Esophagus (tissue), 2 donors: ENCODE measurements at regions not wholly inside any gene's neighbourhood (a gene's known extent, or its start where the extent isn't known, plus 50 kb on each side); places are given as distances from the start of the nearest gene placed in this dataset.

Experiments used
- H3K27ac ChIP-seq, 2 donors: one replicate each; pipeline ENCODE4 v1.5.1; 2013; ENCODE audit warnings: low read depth in 2 of 2, mild to moderate bottlenecking in 2 of 2, inconsistent platforms in 1 of 2, low read length in 1 of 2, moderate library complexity in 1 of 2
- H3K27me3 ChIP-seq, 2 donors: one replicate each; pipeline ENCODE4 v1.6.1; 2013; ENCODE audit warnings: low read length in 2 of 2, control low read depth in 1 of 2, mild to moderate bottlenecking in 1 of 2; ENCODE audit not compliant: insufficient read depth in 2 of 2, control insufficient read depth in 1 of 2
- H3K36me3 ChIP-seq, 2 donors: one replicate each; pipeline ENCODE4 v1.6.1; 2013; ENCODE audit warnings: low read length in 1 of 2; ENCODE audit not compliant: control insufficient read depth in 2 of 2, insufficient read depth in 2 of 2
- H3K4me1 ChIP-seq, 2 donors: one replicate each; pipeline ENCODE4 v1.6.1; 2013; ENCODE audit warnings: low read length in 1 of 2; ENCODE audit not compliant: control insufficient read depth in 2 of 2, insufficient read depth in 2 of 2
- H3K4me3 ChIP-seq, 2 donors: one replicate each; pipeline ENCODE4 v1.5.1; 2013; ENCODE audit warnings: low read length in 2 of 2, mild to moderate bottlenecking in 2 of 2, low read depth in 1 of 2, moderate library complexity in 1 of 2
- H3K9me3 ChIP-seq, 2 donors: one replicate each; pipeline ENCODE4 v1.6.1; 2013; ENCODE audit warnings: mild to moderate bottlenecking in 2 of 2, low read depth in 1 of 2, low read length in 1 of 2, moderate library complexity in 1 of 2; ENCODE audit not compliant: control insufficient read depth in 2 of 2, insufficient read depth in 1 of 2
- WGBS, 2 donors: extraction: QIAGEN DNeasy Blood & Tissue Kit; methylation state at CpG; one replicate each; pipeline ENCODE4 v1.1.7; 2013; 5-methylcytosine and 5-hydroxymethylcytosine counted together
- donor health status: healthy with polysubstance abuse.
- donor health status: Bipolar disorder and iron deficiency.

DNA sequence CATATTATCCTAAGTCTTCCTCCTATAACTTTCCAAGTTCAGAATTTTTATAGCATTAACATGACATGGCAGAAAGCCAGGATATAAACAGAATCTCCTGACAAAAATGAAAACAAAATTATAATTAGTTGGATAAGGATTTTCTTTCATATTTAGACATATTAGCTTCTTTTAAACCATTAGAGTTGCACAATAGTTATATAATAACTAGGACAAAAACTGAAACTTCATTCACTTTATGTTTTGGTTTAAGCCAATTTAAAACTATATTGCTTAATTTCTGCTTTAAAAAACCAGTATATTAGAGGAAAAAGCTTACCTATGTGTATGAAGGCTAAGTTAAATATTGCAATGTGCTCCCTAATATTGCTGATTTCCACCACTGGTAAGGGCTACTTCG, 254.8 kb downstream of the GPD2 start:
- no peaks in the 10 kb centered on the region for H3K9me3 ChIP-seq
- no peak overlapping the region for H3K4me3 ChIP-seq
- 67 to 70% methylated on average over 1 of the region's 1 CpG for WGBS, 2 donors
- no peak overlapping the region for H3K27ac ChIP-seq
- H3K36me3 ChIP-seq, result no peaks in the 10 kb centered on the region
- H3K27me3 ChIP-seq, result no peaks in the 10 kb centered on the region
- H3K4me1 ChIP-seq, result no peaks in the 10 kb centered on the region

DNA sequence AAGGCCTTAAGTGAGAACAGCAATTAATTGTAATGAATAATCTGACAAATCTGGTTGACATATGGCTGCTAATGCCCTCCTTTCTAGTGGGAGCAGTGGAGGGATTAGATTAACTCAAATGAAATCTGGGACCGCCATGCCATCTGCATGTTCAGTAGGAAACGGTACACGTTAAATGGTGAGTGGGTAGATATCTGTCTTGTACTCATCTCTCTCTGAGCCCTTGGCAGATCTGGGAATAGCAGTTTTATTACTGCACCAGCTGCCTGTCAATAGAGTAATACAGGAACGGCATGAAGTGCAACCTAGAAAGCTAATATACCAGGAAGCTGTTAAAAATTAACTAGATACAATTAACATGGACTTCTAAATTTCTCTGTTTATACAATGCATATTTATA, 258.8 kb downstream of the GPD2 start:
- no peaks in the 10 kb centered on the region for H3K27me3 ChIP-seq
- H3K9me3 ChIP-seq, result no peaks in the 10 kb centered on the region
- no peaks in the 10 kb centered on the region for H3K36me3 ChIP-seq
- 88 to 90% methylated on average over 4 of the region's 4 CpGs for WGBS, 2 donors
- H3K4me1 ChIP-seq, result no peaks in the 10 kb centered on the region
- no peak overlapping the region for H3K27ac ChIP-seq
- H3K4me3 ChIP-seq, result no peak overlapping the region

DNA sequence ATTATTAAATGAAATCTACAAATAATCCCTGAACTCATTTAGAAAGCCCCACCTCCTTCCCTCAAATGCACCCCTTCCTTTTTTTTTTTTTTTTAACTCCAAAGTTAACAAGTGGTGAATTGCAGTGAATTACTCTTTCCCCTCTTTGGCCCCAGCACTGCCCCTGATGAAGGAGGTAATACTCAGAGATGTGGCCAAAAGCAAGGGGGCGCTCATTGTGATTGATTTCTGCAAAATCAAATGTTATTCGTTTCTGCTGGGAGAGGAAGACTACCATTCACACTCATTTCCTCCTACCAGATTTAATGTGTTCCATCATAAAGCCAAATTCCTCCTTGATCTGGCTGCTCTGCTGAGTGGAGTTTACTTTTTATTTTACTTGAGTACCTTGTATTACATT, 259.4 kb downstream of the GPD2 start:
- H3K27me3 ChIP-seq, result no peaks in the 10 kb centered on the region
- H3K4me3 ChIP-seq, result no peak overlapping the region
- H3K4me1 ChIP-seq, result no peaks in the 10 kb centered on the region
- H3K36me3 ChIP-seq, result no peaks in the 10 kb centered on the region
- no peaks in the 10 kb centered on the region for H3K9me3 ChIP-seq
- H3K27ac ChIP-seq, result no peak overlapping the region
- WGBS, 2 donors, result 73 to 76% methylated on average over 2 of the region's 2 CpGs

DNA sequence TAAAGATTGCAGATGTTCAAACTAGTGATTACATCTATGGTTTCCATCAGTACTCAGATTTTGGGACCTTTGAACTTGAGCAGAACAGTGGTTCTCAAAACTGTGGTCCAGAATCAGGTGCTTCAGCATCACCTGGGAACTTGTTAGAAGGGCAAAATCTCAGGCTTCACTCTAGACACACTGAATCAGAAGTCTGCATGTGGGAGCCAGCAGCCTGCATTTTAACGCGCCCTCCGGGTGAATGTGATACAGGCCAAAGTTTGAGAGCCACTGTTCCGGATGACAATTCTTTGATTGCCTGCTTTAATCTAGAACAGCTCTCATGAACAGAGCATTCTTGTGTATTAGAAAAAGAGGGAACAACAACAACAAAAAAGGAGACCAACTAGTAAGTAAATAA, 261.7 kb downstream of the GPD2 start:
- H3K27me3 ChIP-seq, result no peaks in the 10 kb centered on the region
- 88 to 92% methylated on average over 4 of the region's 4 CpGs for WGBS, 2 donors
- H3K4me3 ChIP-seq, result no peak overlapping the region

DNA sequence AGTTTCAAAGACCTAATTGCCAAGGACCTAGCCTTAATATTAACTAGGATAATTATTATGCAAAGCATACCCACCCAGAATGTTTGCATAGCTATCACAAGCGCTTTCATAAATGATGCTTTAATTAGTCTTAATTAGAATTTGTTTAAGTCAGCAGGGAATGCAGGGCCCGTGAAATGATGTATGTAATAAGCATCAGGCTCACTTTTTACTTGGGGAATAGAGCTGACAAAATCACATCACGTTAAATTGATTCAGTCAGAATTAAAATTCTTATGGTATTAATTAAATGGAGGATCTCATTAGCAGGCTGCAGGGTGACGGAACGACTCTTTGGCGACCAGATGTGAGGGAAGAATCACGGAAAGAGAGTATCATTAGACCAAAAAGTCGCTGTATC, 264.5 kb downstream of the GPD2 start:
- H3K9me3 ChIP-seq, result no peaks in the 10 kb centered on the region
- WGBS, 2 donors, result 78 to 81% methylated on average over 8 of the region's 8 CpGs
- no peak overlapping the region for H3K4me3 ChIP-seq

More for the DNA sequence above, 261.7 kb downstream of the GPD2 start:
- no peaks in the 10 kb centered on the region for H3K4me1 ChIP-seq
- no peaks in the 10 kb centered on the region for H3K36me3 ChIP-seq
- H3K9me3 ChIP-seq, result no peaks in the 10 kb centered on the region
- no peak overlapping the region for H3K27ac ChIP-seq

DNA sequence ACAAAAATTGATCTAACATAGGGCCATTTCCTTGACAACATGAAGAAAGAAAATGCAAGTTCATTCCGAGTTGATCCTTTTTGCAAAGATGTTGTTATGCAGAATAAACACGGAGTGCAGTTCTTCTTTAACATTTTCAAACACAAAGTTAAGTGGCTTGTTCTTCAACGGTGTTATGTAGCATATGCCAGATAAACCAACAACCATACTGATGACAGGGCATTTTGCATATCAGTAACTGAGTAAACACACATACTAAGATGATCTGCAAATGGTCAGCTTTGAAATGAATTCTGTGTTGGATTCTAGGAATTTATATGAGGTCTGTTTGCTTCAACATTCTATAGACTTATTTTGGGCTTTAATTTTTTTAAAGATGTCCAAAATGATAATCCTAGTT, 266.4 kb downstream of the GPD2 start:
- 44 to 45% methylated on average over 3 of the region's 3 CpGs for WGBS, 2 donors
- no peaks in the 10 kb centered on the region for H3K9me3 ChIP-seq
- H3K27me3 ChIP-seq, result no peaks in the 10 kb centered on the region
- H3K4me3 ChIP-seq, result no peak overlapping the region
- no peak overlapping the region for H3K27ac ChIP-seq
- H3K4me1 ChIP-seq, result no peaks in the 10 kb centered on the region
- H3K36me3 ChIP-seq, result no peaks in the 10 kb centered on the region

More for the DNA sequence above, 264.5 kb downstream of the GPD2 start:
- Histone ChIP-seq H3K27me3 (no peaks in the 10 kb centered on the region), H3K4me1 (no peaks in the 10 kb centered on the region), H3K36me3 (no peaks in the 10 kb centered on the region), H3K27ac (no peak overlapping the region)

DNA sequence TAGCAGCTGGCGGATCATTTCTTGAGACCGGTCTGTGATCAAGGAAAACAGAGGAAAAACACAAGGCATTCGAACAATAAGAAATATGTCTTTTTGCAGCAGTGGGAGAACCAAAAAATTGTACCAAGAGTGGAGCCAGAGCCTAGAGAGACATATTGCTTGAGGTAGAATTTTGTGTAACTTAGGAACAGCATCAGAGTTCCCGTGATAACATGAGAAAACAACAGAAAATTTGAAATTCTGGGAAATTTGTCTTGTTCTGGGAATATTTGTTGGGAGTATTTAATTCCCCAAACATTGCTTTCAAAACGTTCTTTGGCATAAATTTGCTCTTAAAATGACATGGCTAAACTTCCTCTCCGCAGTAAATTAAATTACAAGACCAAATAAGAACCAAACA, 267.5 kb downstream of the GPD2 start:
- Histone ChIP-seq H3K9me3 (no peaks in the 10 kb centered on the region), H3K4me1 (no peaks in the 10 kb centered on the region), H3K27me3 (no peaks in the 10 kb centered on the region), H3K36me3 (no peaks in the 10 kb centered on the region), H3K27ac (no peak overlapping the region), H3K4me3 (no peak overlapping the region)
- WGBS, 2 donors, result 72 to 74% methylated on average over 6 of the region's 6 CpGs

DNA sequence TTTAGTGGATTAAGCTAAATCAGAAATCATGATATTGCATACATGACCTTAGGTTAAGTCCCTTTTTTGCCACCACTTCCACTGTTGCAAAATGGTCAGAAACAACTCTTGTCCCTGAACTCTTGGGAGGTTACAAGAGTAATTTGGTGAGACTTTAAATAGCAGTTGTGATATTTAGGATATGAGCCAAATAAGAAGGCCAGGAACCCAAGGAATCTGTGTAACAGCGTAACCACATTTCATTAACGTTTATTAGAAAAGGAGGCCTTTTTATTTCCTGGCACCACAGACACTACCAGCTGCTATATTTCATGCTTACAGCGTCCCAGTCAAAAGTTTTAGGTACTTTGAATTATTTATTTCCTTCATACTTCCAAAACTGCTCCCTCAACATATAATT, 268.0 kb downstream of the GPD2 start:
- Histone ChIP-seq H3K27ac (no peak overlapping the region), H3K4me3 (no peak overlapping the region)
- WGBS, 2 donors, result 50 to 64% methylated on average over 3 of the region's 3 CpGs

DNA sequence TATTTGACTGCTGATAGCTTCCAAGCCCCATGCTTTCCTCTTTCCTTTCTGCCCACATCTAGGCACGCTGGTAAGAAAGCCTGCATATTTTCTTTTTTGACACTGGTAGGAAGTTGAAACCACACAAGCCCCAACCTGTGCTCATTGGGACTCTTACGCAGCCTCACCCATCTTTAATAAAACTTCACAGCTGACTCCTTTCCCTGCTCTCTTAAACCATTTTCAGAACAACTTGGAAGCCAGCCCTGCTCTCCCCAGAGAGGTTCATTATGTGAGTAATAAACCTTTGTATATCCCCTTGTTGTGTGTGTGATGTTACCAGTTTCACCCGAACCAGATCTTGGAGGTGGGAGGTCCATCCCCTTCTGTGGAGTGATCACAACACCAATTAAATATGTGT, 268.4 kb downstream of the GPD2 start:
- no peaks in the 10 kb centered on the region for H3K36me3 ChIP-seq
- no peaks in the 10 kb centered on the region for H3K9me3 ChIP-seq
- H3K4me1 ChIP-seq, result no peaks in the 10 kb centered on the region
- H3K27me3 ChIP-seq, result no peaks in the 10 kb centered on the region
- H3K27ac ChIP-seq, result no peak overlapping the region
- no peak overlapping the region for H3K4me3 ChIP-seq
- WGBS, 2 donors, result 33 to 44% methylated on average over 3 of the region's 3 CpGs

More for the DNA sequence above, 268.0 kb downstream of the GPD2 start:
- no peaks in the 10 kb centered on the region for H3K27me3 ChIP-seq
- H3K9me3 ChIP-seq, result no peaks in the 10 kb centered on the region
- H3K36me3 ChIP-seq, result no peaks in the 10 kb centered on the region
- H3K4me1 ChIP-seq, result no peaks in the 10 kb centered on the region

DNA sequence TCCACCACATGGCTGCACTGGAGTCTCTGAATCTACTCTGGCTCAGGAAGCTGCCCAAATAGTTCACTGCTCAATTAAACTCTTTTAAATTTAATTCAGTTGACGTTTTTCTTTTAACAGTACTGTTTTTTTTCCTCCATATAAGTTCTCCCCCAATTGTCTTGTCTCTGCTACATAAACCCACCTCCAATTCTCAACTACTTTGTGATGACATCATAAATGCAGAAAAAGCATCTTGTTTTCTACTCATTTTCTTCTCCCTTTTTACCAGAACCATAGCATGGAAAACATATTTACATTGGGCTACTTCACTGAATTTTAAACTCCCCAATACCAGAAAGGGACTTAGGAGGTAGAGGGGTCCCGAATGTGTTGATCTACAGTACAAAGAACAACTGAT, 270.4 kb downstream of the GPD2 start:
- H3K4me1 ChIP-seq, result no peaks in the 10 kb centered on the region
- no peak overlapping the region for H3K4me3 ChIP-seq
- H3K9me3 ChIP-seq, result no peaks in the 10 kb centered on the region
- no peaks in the 10 kb centered on the region for H3K27me3 ChIP-seq
- no peak overlapping the region for H3K27ac ChIP-seq
- 69 to 72% methylated on average over 2 of the region's 2 CpGs for WGBS, 2 donors
- H3K36me3 ChIP-seq, result no peaks in the 10 kb centered on the region
